NCI-H2171 treated with DMSO at 0.1 percent for 48 hours (cell line): ENCODE measurements at regions not wholly inside any gene's neighbourhood (a gene's known extent, or its start where the extent isn't known, plus 50 kb on each side); places are given as distances from the start of the nearest gene placed in this dataset.

Experiments
- DNase-seq: peaks from one replicate; lab custom pipeline; 2025; lab: John Stamatoyannopoulos, UW

DNA sequence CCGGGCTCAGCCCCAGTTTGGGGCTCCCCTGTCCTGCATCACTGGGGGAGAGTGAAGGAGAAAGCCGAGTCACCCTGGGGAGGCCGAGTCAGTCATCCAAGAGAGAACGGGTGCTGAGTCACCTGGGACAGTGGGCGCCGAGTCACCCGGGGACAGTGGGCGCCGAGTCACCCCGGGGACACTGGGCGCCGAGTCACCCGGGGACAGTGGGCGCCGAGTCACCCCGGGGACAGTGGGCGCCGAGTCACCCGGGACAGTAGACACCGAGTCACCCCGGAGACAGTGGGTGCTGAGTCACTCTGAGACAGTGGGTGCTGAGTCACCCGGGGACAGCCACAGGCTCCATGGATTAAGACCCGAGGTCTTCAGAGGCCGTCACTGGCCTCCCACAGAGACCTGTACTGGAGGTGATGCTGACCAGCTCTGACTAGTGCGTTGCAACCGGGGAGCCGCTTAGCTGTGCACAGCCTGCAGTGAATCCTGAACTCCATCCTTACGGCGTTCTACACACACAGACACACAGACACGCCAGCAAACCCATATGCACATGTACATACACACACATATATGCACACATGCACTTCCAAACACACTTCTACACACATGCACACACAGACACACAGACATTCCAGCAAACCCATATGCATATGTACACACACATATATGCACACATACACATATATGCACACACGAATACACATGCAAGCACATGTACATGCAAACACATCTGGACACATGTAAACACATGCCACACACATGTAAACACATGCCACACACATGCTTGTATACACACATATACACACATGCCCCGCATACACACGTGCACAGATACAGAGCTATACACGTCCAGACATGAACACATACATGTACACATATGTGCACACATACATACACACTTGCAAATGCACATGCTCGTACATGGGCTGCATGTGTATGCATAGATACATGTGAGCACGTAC lies 64.9 kb upstream of the GALNT9 start:
- no peak for DNase-seq

DNA sequence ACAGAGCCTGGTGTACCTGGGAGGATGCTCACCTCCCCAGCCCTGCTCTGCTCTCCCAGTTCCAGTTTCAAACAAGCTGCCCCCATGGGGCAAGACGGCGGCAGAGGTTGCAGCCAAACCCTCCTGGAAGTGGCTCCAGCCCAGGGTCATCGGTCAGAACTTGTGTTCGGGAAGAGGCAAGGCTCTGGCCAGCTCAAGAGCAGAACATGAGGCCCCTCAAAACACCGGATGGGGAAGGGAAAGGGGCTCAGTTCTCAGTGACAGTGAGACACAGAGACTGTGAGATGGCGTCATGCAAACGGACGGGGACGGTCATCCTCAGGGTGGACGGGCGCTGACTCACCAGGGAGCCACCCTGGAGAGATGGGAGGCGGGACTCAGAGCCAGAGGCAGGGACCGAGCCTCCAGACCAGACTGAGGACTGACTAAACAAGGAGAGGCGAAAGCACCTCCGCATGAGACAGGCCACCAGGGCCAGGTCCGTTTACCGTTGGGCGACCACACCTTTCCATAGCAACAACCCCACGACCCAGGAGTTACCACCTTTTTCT lies 63.9 kb upstream of the GALNT9 start:
- DNase-seq: no peak

GRCh38 chr12:132392389-132393244 lies 63.2 kb upstream of the GALNT9 start:
- no peak for DNase-seq

DNA sequence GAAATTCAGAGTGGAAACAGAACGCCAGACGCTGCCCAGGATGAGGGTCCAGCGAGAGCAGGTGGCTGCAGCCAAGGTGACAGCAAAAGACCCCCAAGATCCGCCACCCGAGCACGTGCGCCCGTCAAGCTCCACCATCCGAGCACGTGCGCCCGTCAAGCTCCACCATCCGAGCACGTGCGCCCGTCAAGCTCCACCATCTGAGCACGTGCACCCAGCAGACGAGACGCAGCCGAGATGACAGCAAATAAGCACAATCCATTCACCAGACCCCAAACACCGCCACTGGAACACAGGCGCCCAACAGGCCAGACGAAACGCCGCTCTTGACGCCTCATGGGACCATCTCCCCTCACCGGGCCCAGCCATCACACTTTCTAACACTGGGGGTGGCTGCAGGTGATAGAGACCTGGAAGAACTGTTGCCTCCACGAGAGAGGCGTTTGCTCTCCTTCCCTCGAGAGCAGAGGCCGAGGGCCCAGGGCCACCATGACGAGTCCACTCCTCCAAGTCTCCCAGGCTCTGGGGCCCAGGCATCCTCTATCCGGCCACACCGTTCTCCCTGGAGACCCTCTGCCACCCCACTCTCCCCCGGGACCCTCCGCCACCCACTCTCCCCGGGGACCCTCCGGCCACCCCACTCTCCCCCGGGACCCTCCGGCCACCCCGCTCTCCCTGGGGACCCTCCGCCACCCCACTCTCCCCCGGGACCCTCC lies 62.1 kb upstream of the GALNT9 start:
- DNase-seq: no peak

DNA sequence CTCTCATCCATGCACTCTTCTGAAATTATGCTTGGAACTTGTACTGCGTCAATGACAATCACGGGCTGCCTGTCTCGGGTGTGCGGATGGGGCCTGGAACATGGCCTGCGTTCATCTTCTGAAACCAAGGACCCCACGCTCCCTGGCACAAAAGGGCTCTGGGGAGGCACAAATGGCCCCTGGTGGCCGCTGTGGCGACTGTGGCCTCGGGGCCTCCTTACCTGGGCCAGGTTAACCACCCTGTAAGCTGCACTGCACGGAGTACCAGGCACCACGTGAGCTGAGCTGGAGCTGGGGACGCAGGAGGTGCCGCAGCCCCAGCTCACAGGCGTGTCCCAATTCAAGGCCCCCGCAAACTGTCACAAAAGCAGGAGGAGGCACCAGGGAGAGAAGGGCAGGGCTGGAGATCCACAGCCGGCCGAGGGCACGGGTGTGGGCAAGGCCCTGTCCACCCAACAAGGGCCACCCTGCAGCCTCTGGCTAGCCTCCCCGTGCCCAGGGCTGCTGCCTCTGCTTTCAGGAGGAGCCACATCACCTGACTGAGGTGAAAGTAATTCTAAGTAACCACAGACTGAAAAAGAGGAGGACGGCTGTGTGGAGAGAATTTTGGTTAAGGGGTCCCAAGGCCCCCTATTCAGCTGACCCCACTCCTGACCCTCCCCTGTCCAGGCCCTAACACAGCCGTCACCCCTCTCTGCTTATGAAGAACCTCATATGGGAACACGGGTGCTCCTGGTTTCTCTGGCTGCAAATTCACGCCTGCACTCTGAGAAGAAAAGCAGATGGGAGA lies 61.1 kb upstream of the GALNT9 start:
- DNase-seq: no peak

DNA sequence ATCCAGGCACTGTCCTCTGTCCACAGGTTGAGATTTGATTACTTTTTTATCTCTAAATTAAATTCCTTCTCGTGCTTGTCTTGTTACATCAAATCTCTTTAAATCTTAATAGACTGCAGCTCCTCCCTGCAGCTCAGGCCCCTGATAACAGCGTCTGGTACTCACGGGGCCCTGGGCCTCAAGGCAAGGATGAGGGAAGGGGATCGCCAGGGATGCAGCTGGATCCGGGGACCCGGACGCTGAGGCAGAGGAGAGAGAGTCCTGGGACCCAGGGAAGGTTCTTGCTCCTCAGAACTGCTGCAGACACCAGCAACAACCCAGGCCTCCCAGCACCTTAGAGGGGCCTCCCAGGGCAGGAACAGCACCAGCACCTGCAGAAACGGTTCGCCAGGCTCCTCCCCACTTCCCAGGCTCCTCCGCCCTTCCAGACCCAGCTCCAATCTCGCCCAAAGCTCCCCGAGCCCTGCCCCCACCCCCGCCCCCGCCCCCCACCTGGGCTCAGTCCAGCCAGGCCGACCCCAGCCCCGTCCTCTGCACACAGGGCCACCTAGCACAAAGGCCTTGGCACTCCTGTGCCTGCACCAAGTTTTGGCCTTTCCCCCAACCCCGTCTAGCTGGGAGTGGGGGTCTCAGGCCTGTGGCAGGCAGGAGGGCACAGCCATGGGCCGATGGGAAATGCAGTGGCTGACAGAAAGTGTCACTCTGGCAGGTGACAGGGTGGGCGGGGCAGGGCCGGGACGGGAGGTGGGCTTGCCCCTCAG lies 60.3 kb upstream of the GALNT9 start:
- no peak for DNase-seq

- no peak for DNase-seq
These were observed 59.6 kb upstream of the GALNT9 start for GRCh38 chr12:132389026-132389425.

DNA sequence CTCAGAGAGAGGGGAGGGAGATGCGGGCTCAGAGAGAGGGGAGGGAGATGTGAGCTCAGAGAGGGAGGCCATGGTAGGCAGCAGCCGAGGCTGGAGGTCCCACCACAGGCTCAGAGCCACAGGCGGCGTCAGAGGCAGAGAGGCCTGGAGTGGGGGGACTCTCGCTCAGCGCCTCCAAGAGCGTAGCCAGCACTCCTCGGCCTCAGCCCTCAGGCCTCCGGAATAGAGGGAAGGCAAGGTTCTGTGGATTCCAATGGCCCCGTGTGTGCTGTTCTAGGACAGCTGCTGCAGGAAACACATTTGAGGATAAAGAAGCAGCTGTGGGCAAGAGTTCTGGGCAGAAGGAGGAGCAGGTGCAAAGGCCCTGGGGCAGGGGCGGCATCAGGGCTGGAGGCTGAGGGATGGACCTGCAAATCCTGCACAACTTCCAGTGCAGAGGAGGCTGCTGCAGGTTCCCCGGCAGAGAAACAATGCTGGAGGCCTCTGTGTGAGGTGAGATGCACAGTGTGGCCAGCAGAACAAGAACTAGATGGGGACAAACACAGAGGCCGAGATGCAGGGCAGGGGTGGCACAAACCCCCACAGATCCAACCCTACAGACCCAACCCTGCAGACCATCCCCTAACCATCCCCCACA lies 59.1 kb upstream of the GALNT9 start:
- DNase-seq: no peak

GRCh38 chr12:132386926-132387497 lies 57.6 kb upstream of the GALNT9 start:
- no peak for DNase-seq

DNA sequence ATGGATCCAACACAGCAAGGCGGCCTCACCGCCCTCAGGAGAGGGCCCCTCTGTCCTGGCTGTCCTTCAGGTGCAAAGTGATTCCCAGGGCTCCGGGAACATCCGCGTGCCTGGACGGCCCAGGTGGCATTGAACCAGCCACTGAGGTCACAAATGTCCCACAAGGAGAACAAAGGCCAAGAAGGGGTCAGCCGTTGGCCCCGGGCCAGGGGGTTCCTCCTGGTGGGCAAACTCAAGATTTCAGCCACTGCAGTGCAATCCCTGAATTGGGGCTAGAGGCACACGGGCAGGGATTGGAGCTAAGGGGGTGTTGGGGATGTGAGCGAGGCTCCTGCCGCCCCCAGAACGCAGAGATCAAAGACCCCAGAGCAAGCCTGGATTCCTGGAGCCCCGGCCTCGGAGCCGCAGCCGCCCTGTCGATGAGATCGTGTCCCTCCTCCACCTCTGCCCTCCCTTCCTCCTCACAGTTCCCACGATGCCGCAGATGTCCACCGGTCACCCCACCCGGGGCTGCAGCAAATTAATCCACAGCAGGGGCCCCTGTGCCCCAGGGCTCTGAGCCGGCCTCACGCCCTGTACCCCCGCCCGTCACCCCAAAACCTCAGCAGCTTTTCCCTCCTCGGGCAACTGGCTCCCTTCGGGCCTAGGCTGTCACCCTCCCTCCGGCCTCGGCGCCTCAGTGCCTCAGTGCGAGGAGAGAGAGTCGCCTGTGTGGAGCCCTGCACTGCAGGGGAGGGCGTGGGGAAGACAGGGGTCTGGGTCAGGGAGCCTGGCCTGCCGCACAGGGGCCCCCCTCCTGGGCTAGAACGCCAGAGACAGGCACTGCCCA lies 56.7 kb upstream of the GALNT9 start:
- DNase-seq: no peak

DNA sequence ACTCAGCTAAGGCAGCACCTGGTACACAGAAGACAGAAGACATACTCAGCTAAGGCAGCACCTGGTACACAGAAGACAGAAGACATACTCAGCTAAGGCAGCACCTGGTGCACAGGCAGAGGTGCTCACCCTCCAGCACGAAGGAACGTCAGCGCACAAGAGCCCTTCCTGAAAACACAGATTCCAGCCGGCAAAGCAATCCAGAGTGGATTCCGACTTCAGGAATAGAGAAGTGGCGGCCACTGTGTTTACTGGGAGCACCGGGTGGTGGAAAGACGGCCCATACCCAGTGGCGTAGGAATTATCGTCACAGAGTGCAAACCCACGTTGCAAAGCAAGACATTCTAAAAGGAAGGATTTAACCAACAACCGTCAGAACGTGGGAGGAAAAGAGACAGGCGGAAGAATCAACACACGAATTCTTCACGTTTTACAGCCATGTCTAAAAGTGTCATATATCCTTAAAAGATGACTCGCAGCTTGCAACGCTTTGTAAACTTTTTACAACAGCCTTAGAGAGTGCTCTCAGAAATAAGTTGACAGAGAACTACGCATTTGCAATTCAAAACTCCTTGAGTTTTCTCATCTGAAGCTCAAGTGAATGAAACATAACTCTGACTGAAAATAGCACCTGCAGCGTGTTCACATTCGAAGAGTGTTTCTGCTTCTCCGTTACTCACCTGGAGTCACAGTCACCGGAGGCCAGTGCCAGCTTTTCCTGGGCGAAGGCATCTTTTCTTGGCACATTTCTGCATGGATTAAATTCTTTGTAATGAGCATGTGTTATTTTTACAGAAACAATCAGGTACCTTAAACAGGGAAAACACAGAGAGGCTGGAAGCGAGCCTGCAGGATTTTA lies 55.8 kb upstream of the GALNT9 start:
- no peak for DNase-seq

DNA sequence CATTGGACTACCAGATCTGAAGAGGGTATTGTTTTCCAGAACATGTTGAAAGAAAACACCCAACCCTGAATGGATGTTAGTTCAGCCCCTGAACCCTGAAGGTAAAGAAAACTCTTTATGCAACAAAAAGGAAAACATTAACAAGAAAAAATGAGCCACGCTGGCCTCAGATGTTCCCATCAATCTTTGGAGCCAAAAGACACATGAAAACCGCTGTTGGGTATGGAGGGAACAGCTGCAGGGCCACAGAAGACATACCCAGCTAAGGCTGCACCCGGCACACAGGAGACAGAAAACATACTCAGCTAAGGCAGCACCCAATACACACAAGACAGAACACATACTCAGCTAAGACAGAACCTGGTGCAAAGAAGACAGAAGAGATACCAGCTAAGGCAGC lies 51.3 kb upstream of the GALNT9 start:
- DNase-seq: no peak

GRCh38 chr12:132379996-132380395 lies 50.6 kb upstream of the GALNT9 start:
- DNase-seq: no peak

GRCh38 chr12:132379576-132379975 lies 50.2 kb upstream of the GALNT9 start:
- no peak for DNase-seq
